ENCODE measurements at regions not wholly inside any gene's neighbourhood (a gene's known extent, or its start where the extent isn't known, plus 50 kb on each side); places are given as distances from the start of the nearest gene placed in this dataset.

GRCh38 chr1:193308438-193308837 is 122.0 kb upstream of the B3GALT2 start (continued):
- TF ChIP-seq E4F1 (CRISPR knock-in tag; IDR thresholded peaks at IDR 0.05; ENCODE audit: borderline replicate concordance) (no peak), EP400 (IDR thresholded peaks at IDR 0.05) (no peak), ZNF75A (CRISPR knock-in tag; IDR thresholded peaks at IDR 0.05) (no peak), HMBOX1 (IDR thresholded peaks at IDR 0.05) (no peak), BRF2 (IDR thresholded peaks at IDR 0.05; ENCODE audit: borderline replicate concordance, insufficient read depth, insufficient read length) (no peak), CEBPG (CRISPR knock-in tag; IDR thresholded peaks at IDR 0.05) (no peak), CEBPG (tag; conservative IDR thresholded peaks at IDR 0.05 in 1 of 2, IDR thresholded peaks at IDR 0.05 in 1 of 2) (peak in 1 of 2 experiments; percentile 74; a peak in 2 of 4 replicates), POLR2H (tag; IDR thresholded peaks at IDR 0.05; ENCODE audit: low read depth) (no peak), ARID1B (IDR thresholded peaks at IDR 0.05) (peak; percentile 52), GTF3C2 (IDR thresholded peaks at IDR 0.05; ENCODE audit: borderline replicate concordance, extremely low read depth, insufficient read length) (no peak)
- TF ChIP-seq, protein P1, sequence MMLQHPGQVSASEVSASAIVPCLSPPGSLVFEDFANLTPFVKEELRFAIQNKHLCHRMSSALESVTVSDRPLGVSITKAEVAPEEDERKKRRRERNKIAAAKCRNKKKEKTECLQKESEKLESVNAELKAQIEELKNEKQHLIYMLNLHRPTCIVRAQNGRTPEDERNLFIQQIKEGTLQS (IDR thresholded peaks at IDR 0.05): peak; percentile 56
- TF ChIP-seq, protein P1 (CRISPR knock-in tag; conservative IDR thresholded peaks at IDR 0.05): no peak
- TF ChIP-seq, protein P2, sequence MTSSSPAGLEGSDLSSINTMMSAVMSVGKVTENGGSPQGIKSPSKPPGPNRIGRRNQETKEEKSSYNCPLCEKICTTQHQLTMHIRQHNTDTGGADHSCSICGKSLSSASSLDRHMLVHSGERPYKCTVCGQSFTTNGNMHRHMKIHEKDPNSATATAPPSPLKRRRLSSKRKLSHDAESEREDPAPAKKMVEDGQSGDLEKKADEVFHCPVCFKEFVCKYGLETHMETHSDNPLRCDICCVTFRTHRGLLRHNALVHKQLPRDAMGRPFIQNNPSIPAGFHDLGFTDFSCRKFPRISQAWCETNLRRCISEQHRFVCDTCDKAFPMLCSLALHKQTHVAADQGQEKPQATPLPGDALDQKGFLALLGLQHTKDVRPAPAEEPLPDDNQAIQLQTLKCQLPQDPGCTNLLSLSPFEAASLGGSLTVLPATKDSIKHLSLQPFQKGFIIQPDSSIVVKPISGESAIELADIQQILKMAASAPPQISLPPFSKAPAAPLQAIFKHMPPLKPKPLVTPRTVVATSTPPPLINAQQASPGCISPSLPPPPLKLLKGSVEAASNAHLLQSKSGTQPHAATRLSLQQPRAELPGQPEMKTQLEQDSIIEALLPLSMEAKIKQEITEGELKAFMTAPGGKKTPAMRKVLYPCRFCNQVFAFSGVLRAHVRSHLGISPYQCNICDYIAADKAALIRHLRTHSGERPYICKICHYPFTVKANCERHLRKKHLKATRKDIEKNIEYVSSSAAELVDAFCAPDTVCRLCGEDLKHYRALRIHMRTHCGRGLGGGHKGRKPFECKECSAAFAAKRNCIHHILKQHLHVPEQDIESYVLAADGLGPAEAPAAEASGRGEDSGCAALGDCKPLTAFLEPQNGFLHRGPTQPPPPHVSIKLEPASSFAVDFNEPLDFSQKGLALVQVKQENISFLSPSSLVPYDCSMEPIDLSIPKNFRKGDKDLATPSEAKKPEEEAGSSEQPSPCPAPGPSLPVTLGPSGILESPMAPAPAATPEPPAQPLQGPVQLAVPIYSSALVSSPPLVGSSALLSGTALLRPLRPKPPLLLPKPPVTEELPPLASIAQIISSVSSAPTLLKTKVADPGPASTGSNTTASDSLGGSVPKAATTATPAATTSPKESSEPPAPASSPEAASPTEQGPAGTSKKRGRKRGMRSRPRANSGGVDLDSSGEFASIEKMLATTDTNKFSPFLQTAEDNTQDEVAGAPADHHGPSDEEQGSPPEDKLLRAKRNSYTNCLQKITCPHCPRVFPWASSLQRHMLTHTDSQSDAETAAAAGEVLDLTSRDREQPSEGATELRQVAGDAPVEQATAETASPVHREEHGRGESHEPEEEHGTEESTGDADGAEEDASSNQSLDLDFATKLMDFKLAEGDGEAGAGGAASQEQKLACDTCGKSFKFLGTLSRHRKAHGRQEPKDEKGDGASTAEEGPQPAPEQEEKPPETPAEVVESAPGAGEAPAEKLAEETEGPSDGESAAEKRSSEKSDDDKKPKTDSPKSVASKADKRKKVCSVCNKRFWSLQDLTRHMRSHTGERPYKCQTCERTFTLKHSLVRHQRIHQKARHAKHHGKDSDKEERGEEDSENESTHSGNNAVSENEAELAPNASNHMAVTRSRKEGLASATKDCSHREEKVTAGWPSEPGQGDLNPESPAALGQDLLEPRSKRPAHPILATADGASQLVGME (CRISPR knock-in tag; IDR thresholded peaks at IDR 0.05): no peak

Measured in K562 (cell line).